WTC11 (cell line): ENCODE measurements at regions not wholly inside any gene's neighbourhood (a gene's known extent, or its start where the extent isn't known, plus 50 kb on each side); places are given as distances from the start of the nearest gene placed in this dataset.

Experiments
- NR2C2 ChIP-seq: sonication (generic); formaldehyde crosslinking; IDR thresholded peaks from 2 replicates; pipeline ENCODE4 v1.8.0; 2022; ENCODE audit warnings: mild to moderate bottlenecking, missing genetic modification reagents
- TEAD4 ChIP-seq: sonication (generic); formaldehyde crosslinking; IDR thresholded peaks from 2 replicates; pipeline ENCODE4 v1.8.0; 2022; ENCODE audit warnings: mild to moderate bottlenecking, missing genetic modification reagents
- ZNF396 ChIP-seq: fragments of 250-450 bp; sonication (Bioruptor Pico); IDR thresholded peaks from 2 replicates; pipeline ENCODE4 v1.8.0; 2021; ENCODE audit warnings: mild to moderate bottlenecking, moderate library complexity, borderline replicate concordance
- TF ChIP-seq, protein P1 (sequence below): fragments of 200-600 bp; IDR thresholded peaks from 2 replicates; pipeline ENCODE4 v1.8.0; 2022; ENCODE audit warnings: antibody characterized with exemption
- TF ChIP-seq, protein P2 (sequence below): sonication (generic); formaldehyde crosslinking; IDR thresholded peaks from 2 replicates; pipeline ENCODE4 v1.8.0; 2022; ENCODE audit warnings: mild to moderate bottlenecking, missing genetic modification reagents
- TF ChIP-seq, protein P3 (sequence below): sonication (generic); formaldehyde crosslinking; IDR thresholded peaks from 2 replicates; pipeline ENCODE4 v1.8.1; 2022; ENCODE audit warnings: low read depth, missing genetic modification reagents, borderline replicate concordance

DNA sequence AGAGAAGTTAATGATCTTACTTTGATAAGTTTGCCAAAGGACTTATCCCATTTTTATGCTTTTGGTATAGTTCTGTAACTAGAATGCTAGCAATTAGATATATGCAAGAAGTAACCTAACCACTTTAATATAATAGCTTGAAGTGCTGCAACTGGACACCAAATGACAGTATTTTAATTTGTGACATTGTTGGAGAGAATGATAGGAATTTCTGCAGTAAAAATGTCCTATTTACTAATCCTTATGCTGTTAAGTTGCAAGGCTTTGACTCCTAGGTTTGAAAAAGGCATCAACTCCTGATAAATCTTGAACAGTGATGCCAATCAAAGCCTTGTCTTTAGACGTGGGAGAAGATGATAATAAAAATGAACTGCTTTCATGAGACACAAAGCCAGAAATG lies 726.0 kb upstream of the GJE1 start:
- TF ChIP-seq TEAD4 (CRISPR knock-in tag) (no peak), NR2C2 (CRISPR knock-in tag) (no peak), ZNF396 (CRISPR knock-in tag) (no peak)
- TF ChIP-seq, protein P1, sequence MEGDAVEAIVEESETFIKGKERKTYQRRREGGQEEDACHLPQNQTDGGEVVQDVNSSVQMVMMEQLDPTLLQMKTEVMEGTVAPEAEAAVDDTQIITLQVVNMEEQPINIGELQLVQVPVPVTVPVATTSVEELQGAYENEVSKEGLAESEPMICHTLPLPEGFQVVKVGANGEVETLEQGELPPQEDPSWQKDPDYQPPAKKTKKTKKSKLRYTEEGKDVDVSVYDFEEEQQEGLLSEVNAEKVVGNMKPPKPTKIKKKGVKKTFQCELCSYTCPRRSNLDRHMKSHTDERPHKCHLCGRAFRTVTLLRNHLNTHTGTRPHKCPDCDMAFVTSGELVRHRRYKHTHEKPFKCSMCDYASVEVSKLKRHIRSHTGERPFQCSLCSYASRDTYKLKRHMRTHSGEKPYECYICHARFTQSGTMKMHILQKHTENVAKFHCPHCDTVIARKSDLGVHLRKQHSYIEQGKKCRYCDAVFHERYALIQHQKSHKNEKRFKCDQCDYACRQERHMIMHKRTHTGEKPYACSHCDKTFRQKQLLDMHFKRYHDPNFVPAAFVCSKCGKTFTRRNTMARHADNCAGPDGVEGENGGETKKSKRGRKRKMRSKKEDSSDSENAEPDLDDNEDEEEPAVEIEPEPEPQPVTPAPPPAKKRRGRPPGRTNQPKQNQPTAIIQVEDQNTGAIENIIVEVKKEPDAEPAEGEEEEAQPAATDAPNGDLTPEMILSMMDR: no peak
- TF ChIP-seq, protein P2, sequence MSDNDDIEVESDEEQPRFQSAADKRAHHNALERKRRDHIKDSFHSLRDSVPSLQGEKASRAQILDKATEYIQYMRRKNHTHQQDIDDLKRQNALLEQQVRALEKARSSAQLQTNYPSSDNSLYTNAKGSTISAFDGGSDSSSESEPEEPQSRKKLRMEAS (CRISPR knock-in tag): no peak
- TF ChIP-seq, protein P3, sequence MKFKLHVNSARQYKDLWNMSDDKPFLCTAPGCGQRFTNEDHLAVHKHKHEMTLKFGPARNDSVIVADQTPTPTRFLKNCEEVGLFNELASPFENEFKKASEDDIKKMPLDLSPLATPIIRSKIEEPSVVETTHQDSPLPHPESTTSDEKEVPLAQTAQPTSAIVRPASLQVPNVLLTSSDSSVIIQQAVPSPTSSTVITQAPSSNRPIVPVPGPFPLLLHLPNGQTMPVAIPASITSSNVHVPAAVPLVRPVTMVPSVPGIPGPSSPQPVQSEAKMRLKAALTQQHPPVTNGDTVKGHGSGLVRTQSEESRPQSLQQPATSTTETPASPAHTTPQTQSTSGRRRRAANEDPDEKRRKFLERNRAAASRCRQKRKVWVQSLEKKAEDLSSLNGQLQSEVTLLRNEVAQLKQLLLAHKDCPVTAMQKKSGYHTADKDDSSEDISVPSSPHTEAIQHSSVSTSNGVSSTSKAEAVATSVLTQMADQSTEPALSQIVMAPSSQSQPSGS (CRISPR knock-in tag): no peak
